GM12878 (cell line): ENCODE measurements at regions not wholly inside any gene's neighbourhood (a gene's known extent, or its start where the extent isn't known, plus 50 kb on each side); places are given as distances from the start of the nearest gene placed in this dataset.

ENCODE experiments used
- BACH1 ChIP-seq: fragments of 450-650 bp; IDR thresholded peaks from 2 replicates; pipeline ENCODE4 v1.6.1; 2017; ENCODE audit warnings: mild to moderate bottlenecking, borderline replicate concordance
- BCL11A ChIP-seq: IDR thresholded peaks from 2 replicates; pipeline ENCODE4 v1.6.1; 2011; ENCODE audit warnings: low read depth, low read length
- CEBPZ ChIP-seq: fragments of 150-350 bp; IDR thresholded peaks from 2 replicates; pipeline ENCODE4 v1.6.1; 2016; ENCODE audit warnings: low read depth, low read length
- CREM ChIP-seq: IDR thresholded peaks from 2 replicates; pipeline ENCODE4 v1.6.1; 2014; ENCODE audit warnings: antibody characterized with exemption, low read depth
- EED ChIP-seq: sonication (generic); IDR thresholded peaks from 2 replicates; pipeline ENCODE4 v1.6.1; 2016; ENCODE audit warnings: antibody characterized with exemption, low read depth
- GATAD2B ChIP-seq: fragments of 450-650 bp; conservative IDR thresholded peaks from 2 replicates; pipeline ENCODE4 v1.6.1; 2017; ENCODE audit warnings: low read depth, mild to moderate bottlenecking, moderate library complexity
- IRF4 ChIP-seq: IDR thresholded peaks from 2 replicates; pipeline ENCODE4 v1.6.1; 2011; ENCODE audit warnings: low read depth, low read length
- JUNB ChIP-seq: IDR thresholded peaks from 2 replicates; pipeline ENCODE4 v1.6.1; 2016; ENCODE audit warnings: antibody characterized with exemption, mild to moderate bottlenecking
- LARP7 ChIP-seq: fragments of 450-650 bp; IDR thresholded peaks from 2 replicates; pipeline ENCODE4 v1.6.1; 2017; ENCODE audit warnings: mild to moderate bottlenecking
- PAX5 ChIP-seq: IDR thresholded peaks from 2 replicates; pipeline ENCODE4 v1.6.1; 2011; ENCODE audit warnings: low read depth, low read length, borderline replicate concordance
- PML ChIP-seq: IDR thresholded peaks from 2 replicates; pipeline ENCODE4 v1.6.1; 2012; ENCODE audit warnings: low read length, inconsistent platforms
- POU2F2 ChIP-seq: IDR thresholded peaks from 3 replicates; pipeline ENCODE4 v1.6.1; 2011; ENCODE audit warnings: low read depth, mild to moderate bottlenecking, low read length, borderline replicate concordance
- RAD21 ChIP-seq: IDR thresholded peaks from 2 replicates; pipeline ENCODE4 v1.6.1; 2011; ENCODE audit warnings: mild to moderate bottlenecking, low read depth, low read length, moderate library complexity; ENCODE audit not compliant: insufficient read depth
- RUNX3 ChIP-seq: IDR thresholded peaks from 2 replicates; pipeline ENCODE4 v1.6.1; 2012; ENCODE audit warnings: low read length, inconsistent platforms
- SPI1 ChIP-seq: IDR thresholded peaks from 2 replicates; pipeline ENCODE4 v1.6.1; 2011; ENCODE audit warnings: low read depth, mild to moderate bottlenecking, low read length, moderate library complexity, borderline replicate concordance; ENCODE audit not compliant: insufficient read depth
- SREBF2 ChIP-seq: IDR thresholded peaks from 2 replicates; pipeline ENCODE4 v1.6.1; 2012; ENCODE audit warnings: mild to moderate bottlenecking, low read length
- STAT3 ChIP-seq: IDR thresholded peaks from 2 replicates; pipeline ENCODE4 v1.6.1; 2011; ENCODE audit warnings: low read depth, low read length, improper control_type of control experiment
- ZNF24 ChIP-seq: fragments of 450-650 bp; IDR thresholded peaks from 2 replicates; pipeline ENCODE4 v1.6.1; 2017; ENCODE audit warnings: antibody characterized with exemption, mild to moderate bottlenecking
- TF ChIP-seq, protein P1 (sequence below): fragments of 450-650 bp; IDR thresholded peaks from 2 replicates; pipeline ENCODE4 v1.6.1; 2017; ENCODE audit warnings: mild to moderate bottlenecking, low read depth, inconsistent platforms; ENCODE audit not compliant: poor library complexity, severe bottlenecking
- TF ChIP-seq, protein P2 (sequence below): IDR thresholded peaks from 2 replicates; pipeline ENCODE4 v1.6.1; 2012; ENCODE audit warnings: low read depth, low read length, improper control_type of control experiment
- TF ChIP-seq, protein P3 (sequence below): IDR thresholded peaks from 2 replicates; pipeline ENCODE4 v1.6.1; 2012; ENCODE audit warnings: low read length, inconsistent platforms
- TF ChIP-seq, protein P4 (sequence below): fragments of 450-650 bp; IDR thresholded peaks from 2 replicates; pipeline ENCODE4 v1.6.1; 2016; ENCODE audit warnings: mild to moderate bottlenecking

DNA sequence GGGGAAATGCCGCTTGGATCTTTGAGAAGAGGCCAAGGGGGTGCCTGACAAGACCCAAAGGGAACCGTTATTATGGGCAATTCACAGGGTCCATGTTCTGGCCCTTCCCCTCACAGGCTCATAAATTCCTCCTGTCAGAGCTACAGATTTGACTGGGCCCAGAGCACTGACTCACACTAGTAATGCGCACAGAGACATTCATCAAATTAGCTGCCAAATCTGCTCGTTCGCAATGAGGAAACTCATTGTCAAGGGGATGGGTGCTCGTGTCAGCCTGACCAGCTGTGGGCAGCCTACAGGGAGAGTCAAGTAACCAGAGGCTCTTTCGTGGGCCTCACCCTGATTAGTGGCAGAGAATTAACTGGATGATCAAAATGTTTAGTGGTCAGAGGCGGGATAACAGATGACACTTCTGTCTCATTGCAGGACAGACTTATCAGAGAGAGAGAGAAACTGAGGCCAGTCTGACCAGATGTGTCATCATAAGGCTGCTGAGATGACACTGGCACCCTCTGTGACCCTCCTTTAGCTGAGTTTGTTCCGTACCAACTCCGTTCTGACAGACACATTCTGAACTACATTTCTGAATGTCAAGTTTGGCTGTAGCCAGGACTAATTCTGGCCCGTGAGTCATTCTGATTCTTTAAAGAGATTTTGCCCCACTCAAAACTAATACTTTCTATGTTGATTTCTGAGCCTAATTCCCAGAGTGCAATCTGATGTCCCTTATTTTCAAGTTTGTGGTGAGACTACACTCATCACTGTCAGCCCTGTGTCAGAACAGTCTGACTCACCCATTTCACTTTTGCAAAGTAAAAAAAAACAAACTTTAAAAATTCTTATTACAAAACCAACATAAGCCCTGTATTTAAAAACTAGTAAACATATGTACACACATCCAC is 377.1 kb downstream of the ACTL7B start (continued):
- TF ChIP-seq PML (no peak), SPI1 (no peak), RAD21 (no peak), POU2F2 (no peak), BCL11A (peak; percentile 79), EED (no peak), JUNB (peak; percentile 76), STAT3 (no peak), CEBPZ (no peak), GATAD2B (no peak), RUNX3 (peak; percentile 63), LARP7 (no peak), ZNF24 (no peak), IRF4 (0 out of 2 replicates have a peak, but pooled peaks have one; percentile 33), BACH1 (no peak), PAX5 (no peak), CREM (no peak), SREBF2 (no peak)
- TF ChIP-seq, protein P1, sequence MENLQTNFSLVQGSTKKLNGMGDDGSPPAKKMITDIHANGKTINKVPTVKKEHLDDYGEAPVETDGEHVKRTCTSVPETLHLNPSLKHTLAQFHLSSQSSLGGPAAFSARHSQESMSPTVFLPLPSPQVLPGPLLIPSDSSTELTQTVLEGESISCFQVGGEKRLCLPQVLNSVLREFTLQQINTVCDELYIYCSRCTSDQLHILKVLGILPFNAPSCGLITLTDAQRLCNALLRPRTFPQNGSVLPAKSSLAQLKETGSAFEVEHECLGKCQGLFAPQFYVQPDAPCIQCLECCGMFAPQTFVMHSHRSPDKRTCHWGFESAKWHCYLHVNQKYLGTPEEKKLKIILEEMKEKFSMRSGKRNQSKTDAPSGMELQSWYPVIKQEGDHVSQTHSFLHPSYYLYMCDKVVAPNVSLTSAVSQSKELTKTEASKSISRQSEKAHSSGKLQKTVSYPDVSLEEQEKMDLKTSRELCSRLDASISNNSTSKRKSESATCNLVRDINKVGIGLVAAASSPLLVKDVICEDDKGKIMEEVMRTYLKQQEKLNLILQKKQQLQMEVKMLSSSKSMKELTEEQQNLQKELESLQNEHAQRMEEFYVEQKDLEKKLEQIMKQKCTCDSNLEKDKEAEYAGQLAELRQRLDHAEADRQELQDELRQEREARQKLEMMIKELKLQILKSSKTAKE: no peak
- TF ChIP-seq, protein P2, sequence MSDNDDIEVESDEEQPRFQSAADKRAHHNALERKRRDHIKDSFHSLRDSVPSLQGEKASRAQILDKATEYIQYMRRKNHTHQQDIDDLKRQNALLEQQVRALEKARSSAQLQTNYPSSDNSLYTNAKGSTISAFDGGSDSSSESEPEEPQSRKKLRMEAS: no peak
- TF ChIP-seq, protein P3, sequence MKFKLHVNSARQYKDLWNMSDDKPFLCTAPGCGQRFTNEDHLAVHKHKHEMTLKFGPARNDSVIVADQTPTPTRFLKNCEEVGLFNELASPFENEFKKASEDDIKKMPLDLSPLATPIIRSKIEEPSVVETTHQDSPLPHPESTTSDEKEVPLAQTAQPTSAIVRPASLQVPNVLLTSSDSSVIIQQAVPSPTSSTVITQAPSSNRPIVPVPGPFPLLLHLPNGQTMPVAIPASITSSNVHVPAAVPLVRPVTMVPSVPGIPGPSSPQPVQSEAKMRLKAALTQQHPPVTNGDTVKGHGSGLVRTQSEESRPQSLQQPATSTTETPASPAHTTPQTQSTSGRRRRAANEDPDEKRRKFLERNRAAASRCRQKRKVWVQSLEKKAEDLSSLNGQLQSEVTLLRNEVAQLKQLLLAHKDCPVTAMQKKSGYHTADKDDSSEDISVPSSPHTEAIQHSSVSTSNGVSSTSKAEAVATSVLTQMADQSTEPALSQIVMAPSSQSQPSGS: peak; percentile 54
- TF ChIP-seq, protein P4, sequence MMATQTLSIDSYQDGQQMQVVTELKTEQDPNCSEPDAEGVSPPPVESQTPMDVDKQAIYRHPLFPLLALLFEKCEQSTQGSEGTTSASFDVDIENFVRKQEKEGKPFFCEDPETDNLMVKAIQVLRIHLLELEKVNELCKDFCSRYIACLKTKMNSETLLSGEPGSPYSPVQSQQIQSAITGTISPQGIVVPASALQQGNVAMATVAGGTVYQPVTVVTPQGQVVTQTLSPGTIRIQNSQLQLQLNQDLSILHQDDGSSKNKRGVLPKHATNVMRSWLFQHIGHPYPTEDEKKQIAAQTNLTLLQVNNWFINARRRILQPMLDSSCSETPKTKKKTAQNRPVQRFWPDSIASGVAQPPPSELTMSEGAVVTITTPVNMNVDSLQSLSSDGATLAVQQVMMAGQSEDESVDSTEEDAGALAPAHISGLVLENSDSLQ: peak; percentile 69
